D341Med (cell line): ENCODE measurements at regions not wholly inside any gene's neighbourhood (a gene's known extent, or its start where the extent isn't known, plus 50 kb on each side); places are given as distances from the start of the nearest gene placed in this dataset.
"Not testable (repeated sequence)": the region's sequence is repeated elsewhere in the genome, so short reads cannot be mapped to it uniquely, and the experiment has no call there.

Experiments
- DNase-seq: peaks from one replicate; pipeline ENCODE4 v3.0.0; 2012; ENCODE audit warnings: low spot score

DNA sequence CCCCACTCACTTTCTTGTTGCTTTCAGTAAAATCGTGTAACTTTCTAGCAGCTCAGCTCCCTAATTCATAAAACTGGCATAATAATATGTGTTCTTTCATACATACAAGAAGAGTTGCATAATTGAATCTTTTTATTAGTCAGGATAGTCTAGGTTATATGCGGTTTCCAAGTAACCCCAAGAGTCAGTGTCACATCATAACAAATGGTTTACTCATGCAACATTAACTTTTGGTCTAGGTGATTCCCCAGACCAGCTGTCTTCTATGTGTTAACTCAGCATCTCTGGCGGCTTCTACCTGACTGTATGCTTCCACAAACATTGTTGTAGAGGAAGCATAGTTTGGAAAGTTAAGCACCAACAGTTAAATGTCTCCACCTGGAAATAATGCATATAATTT lies 1000.4 kb downstream of the CDH11 start:
- DNase-seq: no peak

DNA sequence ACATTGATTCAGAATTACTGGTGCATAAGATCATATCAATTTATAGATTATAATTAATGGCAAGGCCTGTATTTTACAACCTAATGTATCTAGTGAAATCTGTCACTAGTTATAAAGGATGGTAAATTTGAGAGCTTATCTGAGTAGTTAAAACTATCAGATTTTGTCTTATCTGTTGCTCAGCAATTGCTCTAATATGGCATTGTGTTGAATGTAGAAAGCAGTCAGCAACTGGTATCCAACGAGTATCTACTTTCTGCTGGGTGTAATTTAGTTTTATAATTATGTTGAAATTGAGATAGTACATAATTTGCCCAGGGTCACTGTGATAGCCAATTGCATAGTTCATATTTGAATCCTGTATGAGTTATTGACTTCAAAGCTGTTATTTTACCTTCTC lies 1005.7 kb downstream of the CDH11 start:
- no peak for DNase-seq

DNA sequence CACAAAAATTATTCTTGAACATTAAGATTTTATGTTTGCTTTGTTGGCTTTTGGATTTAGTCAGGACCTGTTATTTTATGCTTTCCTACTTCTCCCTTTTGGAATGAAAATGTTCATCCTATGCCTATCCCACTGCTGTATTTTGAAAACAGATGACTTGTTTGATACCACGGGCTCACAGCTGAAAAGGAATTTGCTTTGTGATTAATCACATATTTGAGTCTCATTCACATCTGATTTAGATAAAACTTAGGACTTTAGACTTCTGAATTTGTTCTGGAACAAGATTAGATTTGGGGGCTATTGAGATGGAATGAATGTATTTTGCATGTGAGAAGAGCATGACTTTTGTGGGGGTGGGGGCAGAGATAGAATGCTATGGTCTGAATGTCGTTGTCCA lies 1012.6 kb downstream of the CDH11 start:
- no peak for DNase-seq

DNA sequence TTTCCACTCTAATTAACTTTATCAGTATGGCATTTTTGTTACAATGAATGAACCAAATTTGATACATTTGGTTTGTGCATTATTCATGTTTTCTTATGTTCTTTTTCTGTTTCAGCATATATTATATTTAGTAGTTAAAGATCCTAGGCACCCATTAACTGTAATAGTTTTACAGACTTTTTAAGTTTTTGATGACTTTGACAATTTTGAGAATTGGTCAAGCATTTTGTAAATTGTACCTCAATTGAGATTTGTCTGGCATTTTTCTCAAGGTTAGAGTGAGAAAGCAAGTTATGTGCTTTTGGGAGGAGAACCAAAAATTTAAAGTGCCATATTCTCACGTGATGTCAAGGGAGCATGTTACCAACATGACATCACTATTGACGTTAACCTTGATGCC lies 1019.2 kb downstream of the CDH11 start:
- DNase-seq: no peak

DNA sequence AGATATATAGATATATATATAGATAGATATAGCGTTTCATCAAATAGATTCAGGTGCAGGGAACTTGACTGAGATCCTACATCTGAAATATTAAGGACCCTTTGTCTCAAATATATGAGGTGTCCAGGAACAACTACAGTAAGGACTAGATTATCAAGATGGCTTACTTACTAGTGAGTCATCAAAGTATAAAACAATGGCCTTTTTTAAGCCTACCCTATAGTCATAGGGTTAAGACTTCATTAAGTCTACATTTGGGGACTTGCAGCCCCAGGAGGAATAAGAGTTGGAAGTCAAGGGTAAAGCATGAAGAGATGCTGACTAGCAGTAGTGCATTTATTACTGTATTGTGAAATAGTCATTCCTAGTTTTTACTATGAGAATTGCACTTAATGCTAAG lies 1023.4 kb downstream of the CDH11 start:
- DNase-seq: no peak

DNA sequence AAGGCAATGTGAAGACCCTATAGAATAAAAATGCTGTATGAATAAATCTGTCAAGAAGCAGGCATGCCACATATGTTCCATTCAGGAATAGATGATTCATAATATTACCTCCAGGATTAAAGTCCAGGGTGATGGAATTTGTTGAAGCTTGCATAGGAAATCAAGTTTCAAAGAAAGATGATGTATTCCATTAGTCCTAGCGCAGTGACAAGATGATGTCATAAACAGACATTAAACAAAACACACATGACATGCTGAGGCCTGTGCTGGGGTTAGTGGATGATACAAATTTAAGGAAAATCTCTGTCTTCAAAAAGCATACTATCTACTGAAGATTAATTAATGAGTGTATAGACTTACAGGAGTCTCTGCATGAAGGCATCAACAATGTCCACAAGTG lies 1025.2 kb downstream of the CDH11 start:
- DNase-seq: no peak

DNA sequence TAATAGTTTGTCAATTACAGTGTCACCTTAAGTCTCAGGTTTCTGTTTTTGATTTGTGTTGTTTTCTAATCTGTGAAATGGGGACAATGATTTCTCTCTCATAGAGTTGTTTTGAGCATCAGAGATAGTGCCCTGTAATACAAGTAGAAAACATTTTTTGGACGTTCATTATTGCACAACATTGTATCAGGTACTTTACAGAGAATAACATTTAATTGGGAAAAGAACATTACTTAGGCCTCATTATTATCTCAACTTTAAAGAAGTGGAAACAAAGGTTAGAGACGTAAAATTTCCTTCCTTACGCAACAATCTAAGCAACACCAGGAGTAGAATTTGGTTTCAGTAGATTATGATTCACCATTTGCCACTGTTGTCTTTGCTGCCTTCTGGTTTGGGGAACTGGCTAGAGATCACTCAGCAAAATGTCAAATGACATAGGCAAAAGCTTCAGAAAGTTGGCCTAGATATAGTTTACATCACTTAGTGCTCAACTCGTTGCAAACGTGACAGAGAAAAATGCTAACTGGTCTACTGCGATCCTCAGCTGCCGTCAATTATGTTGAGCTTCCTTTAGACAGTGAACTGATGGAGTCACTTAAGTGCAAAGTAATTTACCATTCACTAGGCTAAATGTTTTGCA lies 1026.8 kb downstream of the CDH11 start:
- DNase-seq: no peak

DNA sequence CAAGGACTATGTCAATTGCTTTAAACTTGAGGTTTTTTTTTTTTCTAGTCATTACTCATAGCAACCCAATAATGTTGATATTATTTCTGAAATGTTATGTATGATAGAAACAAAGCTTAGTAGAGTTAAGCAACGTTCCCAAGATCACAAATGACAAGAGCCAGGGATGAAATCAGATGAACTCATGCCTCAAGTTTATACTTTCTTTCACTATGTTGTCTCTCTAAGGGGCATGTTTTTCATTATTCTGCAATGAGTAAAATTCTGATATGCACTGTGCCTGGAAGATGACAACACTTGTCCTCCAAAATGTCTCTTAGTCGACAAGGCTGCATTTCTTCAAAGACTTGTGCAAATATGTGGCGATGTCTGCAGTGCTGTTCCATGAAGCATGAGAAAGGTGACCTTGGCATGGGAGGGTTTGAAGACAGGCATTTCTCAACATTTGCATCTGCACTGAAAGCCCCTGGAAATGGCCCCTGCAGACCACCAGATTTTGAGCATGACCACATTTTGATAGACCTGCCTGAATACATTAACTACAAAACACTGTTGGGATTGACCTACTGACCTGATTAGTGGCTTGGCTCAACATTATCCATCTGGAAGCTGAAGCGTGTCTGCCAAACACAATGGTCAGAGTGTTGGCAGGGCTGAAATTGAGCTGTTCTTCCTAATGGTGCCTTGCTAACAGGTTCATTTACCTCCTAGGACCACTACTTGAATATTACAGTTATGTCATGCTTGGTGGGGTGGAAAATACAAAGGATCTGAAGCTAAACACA lies 1027.5 kb downstream of the CDH11 start:
- no peak for DNase-seq

DNA sequence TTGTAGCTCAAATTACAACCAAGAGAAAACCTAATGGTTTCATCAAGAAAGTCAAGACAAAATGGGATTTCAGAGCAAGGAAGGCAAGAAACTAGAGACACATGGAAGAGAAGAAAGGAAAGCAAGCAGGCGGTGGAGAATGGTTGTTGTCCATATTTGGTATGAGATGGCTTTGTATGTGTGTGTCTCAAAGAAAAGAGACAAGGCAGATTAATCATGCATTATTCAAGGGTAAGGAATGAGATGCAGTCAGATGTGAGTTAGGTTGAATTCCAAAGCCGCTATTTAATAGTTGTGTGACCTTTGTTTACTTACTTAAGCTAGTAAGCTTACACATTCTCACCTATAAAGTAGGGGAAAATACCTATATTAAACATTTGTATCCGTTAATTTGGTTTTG lies 1029.6 kb downstream of the CDH11 start:
- DNase-seq: no peak

DNA sequence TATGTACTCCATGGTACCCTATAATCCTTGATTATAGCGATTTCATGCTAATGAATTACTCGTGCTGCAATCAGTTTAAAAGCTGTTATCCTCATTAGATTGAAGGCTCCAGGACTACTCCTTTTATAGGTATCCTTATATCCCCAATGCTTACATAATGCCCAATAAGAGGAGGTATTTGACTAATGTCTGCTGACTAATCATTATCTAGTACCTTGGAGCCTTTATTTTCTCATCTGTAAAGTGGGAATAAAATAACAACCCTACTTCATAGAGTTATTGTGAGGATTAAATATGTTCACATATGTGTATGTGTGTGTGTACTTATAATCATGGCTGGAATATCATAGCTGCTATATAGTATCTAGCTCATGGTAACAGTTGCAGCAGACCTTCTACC lies 1031.5 kb downstream of the CDH11 start:
- DNase-seq: no peak

DNA sequence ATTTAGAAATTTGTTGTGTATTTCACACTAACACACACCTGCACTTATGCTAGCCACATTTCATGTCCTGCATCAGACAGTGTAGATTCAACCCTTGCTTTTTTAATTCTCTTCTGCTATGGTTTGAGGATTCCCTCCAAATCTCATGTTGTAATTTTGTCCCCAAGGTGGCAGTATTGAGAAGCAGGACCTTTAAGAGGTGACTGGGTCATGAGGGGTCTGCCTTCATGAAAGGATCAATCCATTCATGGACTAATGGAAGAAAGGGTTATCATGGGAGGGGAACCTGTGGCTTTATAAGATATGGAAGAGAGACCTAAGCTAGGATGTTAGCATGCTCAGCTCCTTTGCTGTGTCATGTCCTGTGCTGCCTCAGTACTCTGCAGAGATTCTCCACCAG lies 1032.2 kb downstream of the CDH11 start:
- DNase-seq: peak; percentile 15

DNA sequence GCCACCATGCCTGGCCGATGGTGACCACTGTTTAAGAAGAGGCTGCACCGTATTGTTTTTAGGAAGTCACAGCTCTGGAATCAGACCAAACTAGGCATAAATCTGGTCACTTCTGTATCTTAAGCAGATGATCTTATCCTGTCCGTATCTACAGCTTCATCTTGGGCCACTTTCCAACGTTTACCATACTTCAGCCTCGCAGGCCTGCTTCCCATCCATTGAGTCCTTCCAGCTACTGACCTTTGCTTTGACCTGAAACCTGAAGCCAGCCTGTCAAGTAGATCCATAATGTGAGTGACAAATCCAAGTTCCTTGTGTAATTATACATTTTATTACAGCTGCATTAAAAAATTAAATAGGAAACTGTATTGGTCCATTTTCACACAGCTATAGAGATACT lies 1033.0 kb downstream of the CDH11 start:
- no peak for DNase-seq

DNA sequence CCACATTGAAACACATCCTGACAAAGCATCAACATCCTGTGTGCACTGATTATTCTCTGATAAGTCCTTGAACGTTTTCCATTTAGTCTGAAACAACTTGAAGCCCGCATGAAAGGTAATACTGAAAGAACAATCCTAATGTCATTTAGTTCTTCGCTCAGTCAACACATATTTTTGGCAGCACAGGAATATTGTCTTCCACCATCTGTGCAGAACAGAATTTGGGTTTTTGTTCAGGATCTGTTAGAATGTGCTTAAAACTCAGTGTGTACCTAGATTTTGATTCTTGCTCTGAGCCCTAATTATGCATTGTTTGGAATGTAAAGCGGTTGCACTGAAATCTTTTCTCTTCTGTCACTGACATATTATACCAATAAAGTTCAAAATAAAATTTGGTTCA lies 1036.6 kb downstream of the CDH11 start:
- DNase-seq: no peak

DNA sequence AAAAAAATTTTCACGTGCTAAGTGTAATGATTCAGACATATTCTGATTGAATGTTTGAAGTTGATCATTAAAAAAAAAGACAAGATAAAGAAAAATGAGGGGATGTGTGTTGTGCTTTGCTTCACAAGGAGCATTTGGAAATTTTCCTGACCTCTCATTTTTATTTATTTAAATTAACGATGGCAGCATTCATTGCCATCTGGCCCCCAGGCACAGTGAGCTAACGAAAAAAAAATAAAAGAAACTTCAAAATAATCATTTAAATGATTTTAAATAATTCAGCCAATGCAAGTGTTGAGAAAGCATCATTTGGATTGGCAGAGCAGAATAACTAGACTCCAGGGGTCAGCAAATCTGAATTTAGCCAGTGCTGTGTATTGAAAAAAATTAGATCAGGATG lies 1037.2 kb downstream of the CDH11 start:
- DNase-seq: no peak

DNA sequence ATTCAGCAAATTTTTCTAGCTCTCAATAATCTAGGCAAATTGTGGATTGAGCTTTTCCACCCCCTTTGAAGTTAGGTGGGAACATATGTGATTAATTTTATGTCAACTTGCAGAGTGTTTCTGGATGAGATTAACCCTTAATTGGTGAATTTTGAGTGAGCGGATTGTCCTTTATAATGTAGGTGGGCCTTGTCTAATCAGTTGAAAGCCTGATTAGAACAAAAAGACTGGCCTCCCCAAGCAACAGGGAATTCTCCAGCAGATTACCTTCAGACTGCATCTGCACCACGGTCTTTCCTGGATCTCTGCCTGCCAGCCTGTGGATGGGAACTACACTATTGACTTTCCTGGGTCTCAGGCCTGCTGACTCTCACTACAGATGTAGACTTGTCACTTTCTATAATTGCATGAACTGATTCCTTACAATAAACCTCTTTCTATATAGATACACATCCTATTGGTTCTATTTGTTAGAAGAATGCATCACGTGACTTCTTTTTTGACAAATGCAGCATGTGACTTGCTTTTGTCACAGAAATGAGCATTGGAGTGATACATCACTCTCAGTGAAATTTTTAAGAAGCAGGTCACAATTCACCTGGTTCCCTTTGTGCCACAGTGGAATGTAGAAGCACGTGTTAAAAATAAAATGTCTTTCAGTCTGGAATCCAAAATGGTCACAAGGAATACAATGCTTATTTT lies 1038.3 kb downstream of the CDH11 start:
- DNase-seq: no peak

DNA sequence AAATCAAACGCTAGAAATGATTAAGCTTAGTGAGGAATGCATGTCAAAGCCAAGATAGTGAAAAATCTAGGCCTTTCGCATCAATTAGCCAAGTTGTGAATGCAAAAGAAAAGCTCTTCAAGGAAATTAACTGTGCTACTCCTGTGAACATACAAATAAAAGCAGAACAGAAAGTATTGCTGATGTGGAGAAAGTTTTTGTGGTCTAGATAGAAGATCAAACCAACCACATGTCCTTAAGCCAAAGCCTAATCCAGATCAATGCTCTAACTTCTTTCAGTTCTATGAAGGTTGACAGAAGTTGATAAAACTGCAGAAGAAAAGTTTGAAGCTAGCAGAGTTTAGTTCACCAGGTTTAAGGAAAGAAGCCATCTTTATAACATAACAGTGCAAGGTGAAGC lies 1044.6 kb downstream of the CDH11 start:
- no peak for DNase-seq

DNA sequence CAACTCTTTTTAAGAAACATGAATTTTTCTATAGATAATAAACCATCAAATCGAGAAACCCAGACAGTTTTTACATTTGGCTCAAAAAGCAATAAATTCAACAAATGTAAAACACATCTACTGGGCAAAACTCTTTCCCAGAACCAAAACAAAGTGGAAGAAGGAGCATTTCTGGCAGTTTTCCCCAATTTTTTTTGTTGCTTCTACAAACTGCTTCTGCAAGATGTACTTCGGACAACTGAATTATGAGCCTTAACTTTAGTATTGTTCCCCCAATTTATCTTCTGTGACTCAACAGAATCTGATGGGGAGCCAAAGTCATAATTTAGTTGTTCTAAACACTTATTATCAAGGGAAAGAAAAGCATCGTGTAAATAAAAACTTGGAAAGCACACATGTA lies 1047.2 kb downstream of the CDH11 start:
- no peak for DNase-seq

DNA sequence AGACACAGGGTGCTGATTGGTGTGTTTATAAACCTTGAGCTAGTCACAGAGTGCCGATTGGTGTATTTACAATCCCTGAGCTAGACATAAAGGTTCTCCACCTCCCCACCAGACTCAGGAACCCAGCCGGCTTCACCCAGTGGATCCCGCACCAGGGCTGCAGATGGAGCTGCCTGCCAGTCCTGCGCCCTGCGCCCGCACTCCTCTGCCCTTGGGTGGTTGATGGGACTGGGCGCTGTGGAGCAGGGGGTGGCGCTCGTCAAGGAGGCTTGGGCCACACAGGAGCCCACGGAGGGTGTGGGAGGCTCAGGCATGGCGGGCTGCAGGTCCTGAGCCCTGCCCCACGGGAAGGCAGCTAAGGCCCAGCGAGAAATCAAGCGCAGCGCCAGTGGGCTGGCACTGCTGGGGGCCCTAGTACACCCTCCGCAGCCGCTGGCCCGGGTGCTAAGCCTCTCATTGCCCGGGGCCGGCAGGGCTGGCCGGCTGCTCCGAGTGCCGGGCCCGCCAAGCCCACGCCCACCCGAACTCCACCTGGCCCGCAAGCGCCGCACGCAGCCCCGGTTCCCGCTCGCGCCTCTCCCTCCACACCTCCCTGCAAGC lies 1049.6 kb downstream of the CDH11 start:
- not testable (repeated sequence) for DNase-seq

DNA sequence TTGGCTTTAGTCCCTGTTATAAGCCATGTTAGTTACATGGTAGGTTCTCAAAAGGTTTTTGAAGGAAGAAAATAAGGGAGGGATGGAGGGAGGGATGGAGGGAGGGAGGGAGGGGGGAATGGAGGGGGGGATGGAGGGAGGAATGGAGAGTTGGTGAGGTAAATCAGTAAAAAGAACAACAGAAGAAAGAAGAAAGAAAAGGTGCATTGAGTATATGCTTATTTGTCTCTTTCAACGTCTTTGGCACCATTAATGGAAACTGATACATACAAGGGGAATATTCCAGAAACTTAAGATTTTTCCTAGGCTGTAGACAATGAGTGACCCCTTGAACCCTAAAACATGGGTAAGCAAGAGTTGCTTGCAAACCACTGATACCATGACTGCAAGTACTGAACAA lies 1056.3 kb downstream of the CDH11 start:
- no peak for DNase-seq

DNA sequence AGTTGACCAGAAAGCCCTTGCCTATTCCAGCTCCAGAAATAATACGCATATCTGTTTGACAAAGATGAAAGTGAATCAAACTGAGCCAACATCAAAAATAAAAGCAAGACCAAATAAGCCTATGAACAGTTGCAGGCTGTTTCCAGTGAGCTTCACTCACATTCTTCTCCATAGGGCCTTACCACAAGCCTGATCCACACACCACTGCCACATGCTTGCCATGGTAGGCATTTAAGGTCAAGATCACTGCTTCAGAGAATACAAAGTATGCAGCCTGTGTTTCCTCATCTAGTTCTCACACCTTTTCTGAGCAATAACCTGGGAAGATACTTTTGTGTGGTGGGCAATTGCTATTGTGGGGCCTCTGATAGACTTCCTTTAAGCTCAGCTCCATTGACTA lies 1060.2 kb downstream of the CDH11 start:
- DNase-seq: no peak

DNA sequence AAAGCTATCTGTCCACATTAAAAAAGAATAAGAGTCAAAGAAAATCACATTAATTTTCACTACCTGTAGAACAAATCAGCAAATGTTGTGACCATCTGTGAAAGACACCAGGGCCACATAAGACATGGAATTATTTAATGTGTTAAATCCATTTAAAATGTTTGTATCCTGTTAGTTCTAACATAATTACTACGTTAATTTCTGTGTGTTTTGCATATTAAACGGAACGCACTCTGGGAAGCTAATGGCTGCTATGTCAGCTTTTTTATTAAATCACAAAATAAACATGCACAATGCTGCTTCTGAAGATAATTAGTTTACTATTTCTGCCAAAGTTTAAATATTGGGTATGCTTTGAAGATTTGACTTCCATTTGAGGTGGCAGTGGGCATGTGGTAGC lies 1061.2 kb downstream of the CDH11 start:
- no peak for DNase-seq

DNA sequence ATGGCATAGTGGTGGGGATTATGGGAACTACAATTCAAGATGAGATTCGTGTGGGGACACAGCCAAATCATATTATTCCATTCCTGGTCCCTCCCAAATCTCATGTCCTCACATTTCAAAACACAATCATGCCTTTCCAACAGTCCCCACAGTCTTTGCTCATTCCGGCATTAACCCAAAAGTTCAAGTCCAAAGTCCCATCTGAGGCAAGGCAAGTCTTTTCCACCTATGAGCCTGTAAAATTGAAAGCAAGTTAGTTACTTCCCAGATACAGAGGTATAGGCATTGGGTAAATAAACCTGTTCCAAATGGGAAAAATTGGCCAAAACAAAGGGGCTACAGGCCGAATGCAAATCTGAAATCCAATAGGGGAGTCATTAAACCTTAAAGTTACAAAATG lies 1063.2 kb downstream of the CDH11 start:
- no peak for DNase-seq

DNA sequence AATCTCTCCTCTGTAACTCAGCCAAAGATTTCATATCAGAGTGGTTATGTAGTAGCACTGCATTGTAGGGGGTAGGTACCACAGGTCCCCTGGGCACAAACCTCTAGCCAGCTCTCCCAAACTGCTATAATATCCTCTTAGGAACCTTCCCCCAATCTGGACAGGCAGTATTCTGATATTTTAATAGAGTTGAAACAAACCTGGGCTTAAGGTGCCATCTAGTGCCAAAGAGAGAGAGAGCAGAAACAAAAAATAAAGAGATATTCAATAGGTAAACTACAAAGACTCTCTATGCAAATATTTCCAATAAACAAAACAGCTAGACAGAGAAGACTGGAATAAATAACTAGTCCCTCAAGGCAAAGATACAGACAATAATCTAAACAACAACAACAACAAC lies 1070.0 kb downstream of the CDH11 start:
- peak; percentile 27 for DNase-seq
